Type B pancreatic cell (in vitro differentiated cells): ENCODE measurements at regions not wholly inside any gene's neighbourhood (a gene's known extent, or its start where the extent isn't known, plus 50 kb on each side); places are given as distances from the start of the nearest gene placed in this dataset.

ENCODE experiments used
- DNase-seq: peaks from one replicate; pipeline ENCODE4 v3.0.0; 2021; ENCODE audit warnings: mixed read lengths; ENCODE audit not compliant: unreplicated experiment; ENCODE audit errors: extremely low spot score
- H3K27ac Mint-ChIP-seq: 2 replicates; pipeline ENCODE4 v1.8.0; 2021; ENCODE audit warnings: mild to moderate bottlenecking, mixed read lengths
- H3K27me3 Mint-ChIP-seq: 2 replicates; pipeline ENCODE4 v1.8.0; 2021; ENCODE audit warnings: mixed read lengths
- H3K36me3 Mint-ChIP-seq: 2 replicates; pipeline ENCODE4 v1.8.0; 2021; ENCODE audit warnings: mixed read lengths
- H3K4me1 Mint-ChIP-seq: one replicate; pipeline ENCODE4 v1.8.0; 2021; ENCODE audit warnings: mixed read lengths; ENCODE audit not compliant: unreplicated experiment
- H3K4me3 Mint-ChIP-seq: 2 replicates; pipeline ENCODE4 v1.8.0; 2021; ENCODE audit warnings: mild to moderate bottlenecking, mixed read lengths
- H3K9me3 Mint-ChIP-seq: 2 replicates; pipeline ENCODE4 v1.8.0; 2021; ENCODE audit warnings: mixed read lengths
- TF ChIP-seq, protein P1 (sequence below): fragments of 200-600 bp; sonication (generic); conservative IDR thresholded peaks from 2 replicates; pipeline ENCODE4 v1.5.0; 2021; ENCODE audit warnings: antibody characterized with exemption, mild to moderate bottlenecking

DNA sequence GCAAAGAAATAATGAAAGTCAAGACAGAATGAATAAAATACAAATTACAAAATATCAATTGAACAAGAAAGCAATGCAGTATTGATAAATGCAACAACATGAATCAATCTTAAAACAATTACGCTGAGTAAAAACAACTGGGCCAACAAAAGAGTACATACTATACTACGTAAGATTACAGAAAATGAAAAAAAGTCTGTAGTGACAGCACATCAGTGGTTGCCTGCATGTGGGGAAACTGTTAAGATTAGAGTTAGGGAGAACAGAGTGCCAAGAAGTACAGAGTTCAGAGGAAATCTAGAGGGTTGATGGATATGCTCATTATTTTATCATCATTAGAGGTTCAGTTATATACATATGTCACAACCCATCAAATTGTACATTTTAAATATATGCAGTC lies 706.6 kb upstream of the ACO1 start:
- TF ChIP-seq, protein P1, sequence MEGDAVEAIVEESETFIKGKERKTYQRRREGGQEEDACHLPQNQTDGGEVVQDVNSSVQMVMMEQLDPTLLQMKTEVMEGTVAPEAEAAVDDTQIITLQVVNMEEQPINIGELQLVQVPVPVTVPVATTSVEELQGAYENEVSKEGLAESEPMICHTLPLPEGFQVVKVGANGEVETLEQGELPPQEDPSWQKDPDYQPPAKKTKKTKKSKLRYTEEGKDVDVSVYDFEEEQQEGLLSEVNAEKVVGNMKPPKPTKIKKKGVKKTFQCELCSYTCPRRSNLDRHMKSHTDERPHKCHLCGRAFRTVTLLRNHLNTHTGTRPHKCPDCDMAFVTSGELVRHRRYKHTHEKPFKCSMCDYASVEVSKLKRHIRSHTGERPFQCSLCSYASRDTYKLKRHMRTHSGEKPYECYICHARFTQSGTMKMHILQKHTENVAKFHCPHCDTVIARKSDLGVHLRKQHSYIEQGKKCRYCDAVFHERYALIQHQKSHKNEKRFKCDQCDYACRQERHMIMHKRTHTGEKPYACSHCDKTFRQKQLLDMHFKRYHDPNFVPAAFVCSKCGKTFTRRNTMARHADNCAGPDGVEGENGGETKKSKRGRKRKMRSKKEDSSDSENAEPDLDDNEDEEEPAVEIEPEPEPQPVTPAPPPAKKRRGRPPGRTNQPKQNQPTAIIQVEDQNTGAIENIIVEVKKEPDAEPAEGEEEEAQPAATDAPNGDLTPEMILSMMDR, result no peak
- H3K4me1 Mint-ChIP-seq, result no peaks in the 10 kb centered on the region
- no peaks in the 10 kb centered on the region for H3K27me3 Mint-ChIP-seq
- no peak overlapping the region for H3K4me3 Mint-ChIP-seq
- H3K36me3 Mint-ChIP-seq, result no peaks in the 10 kb centered on the region
- H3K27ac Mint-ChIP-seq, result no peak overlapping the region
- no peaks in the 10 kb centered on the region for H3K9me3 Mint-ChIP-seq
- DNase-seq, result no peak

DNA sequence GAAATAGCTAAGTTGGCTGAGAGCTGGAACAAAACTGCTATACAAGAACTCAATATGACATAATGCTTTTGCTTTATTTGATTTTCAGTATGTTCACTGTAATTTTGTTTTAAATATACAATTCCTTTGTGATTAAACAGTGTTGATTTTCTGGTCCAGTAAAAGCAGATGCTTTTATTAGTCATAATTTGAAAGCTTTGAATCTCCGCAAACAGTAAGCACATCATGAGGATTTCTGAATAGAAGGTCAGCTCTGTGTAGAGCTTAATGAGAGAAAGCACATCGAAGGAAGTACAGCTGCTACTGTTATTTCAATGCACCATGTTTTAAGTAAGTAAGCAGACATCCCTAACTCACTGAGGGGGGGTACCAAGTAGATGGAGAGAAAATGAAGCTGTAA lies 701.3 kb upstream of the ACO1 start:
- Mint-ChIP-seq H3K4me1 (no peaks in the 10 kb centered on the region), H3K4me3 (no peak overlapping the region), H3K9me3 (no peaks in the 10 kb centered on the region), H3K27me3 (no peaks in the 10 kb centered on the region), H3K36me3 (no peaks in the 10 kb centered on the region), H3K27ac (no peak overlapping the region)
- DNase-seq, result no peak
- TF ChIP-seq, protein P1, result no peak

DNA sequence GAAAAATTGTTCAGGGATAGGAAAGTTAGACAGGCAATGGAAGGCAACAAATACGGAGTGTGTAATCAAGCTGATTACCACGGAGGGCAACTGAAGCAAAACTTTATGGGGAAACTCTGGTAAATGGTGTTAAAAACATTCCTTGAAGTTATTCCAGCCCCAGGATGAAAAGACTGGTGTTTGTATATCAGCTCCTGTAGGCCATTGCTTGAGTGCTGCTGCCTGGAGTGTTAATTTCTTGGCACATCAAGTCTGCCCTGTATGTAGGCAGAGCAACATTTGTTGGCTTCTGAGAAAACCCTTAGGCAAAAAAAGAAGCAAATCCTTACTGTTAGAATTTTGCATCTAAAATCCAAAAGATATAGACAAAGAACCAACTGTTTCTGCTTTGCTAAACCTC lies 686.5 kb upstream of the ACO1 start:
- Mint-ChIP-seq H3K36me3 (no peaks in the 10 kb centered on the region), H3K27ac (no peak overlapping the region), H3K4me3 (no peak overlapping the region), H3K9me3 (no peaks in the 10 kb centered on the region), H3K4me1 (no peaks in the 10 kb centered on the region), H3K27me3 (no peaks in the 10 kb centered on the region)
- TF ChIP-seq, protein P1, result no peak
- DNase-seq, result no peak

DNA sequence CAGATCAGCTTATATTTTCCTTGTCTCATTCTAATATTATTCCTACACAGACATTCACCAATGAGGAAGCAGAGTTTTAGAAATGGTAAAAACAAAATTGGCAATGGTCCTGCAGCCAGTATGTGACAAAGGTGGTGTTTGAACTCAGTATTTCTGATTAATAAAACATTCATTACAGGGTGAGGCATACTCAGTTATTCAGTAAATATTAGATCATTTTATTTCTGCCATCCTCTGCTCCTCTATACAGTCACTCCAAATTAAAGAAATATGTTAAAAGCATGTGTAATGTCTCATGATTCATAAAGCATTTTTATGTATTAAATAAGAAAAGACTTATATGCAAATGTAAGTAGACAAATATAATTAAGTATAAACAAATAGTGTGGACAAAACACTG lies 684.6 kb upstream of the ACO1 start:
- Mint-ChIP-seq H3K36me3 (no peaks in the 10 kb centered on the region), H3K9me3 (no peaks in the 10 kb centered on the region), H3K4me3 (no peak overlapping the region), H3K4me1 (no peaks in the 10 kb centered on the region), H3K27ac (no peak overlapping the region), H3K27me3 (no peaks in the 10 kb centered on the region)
- TF ChIP-seq, protein P1, result no peak
- no peak for DNase-seq

DNA sequence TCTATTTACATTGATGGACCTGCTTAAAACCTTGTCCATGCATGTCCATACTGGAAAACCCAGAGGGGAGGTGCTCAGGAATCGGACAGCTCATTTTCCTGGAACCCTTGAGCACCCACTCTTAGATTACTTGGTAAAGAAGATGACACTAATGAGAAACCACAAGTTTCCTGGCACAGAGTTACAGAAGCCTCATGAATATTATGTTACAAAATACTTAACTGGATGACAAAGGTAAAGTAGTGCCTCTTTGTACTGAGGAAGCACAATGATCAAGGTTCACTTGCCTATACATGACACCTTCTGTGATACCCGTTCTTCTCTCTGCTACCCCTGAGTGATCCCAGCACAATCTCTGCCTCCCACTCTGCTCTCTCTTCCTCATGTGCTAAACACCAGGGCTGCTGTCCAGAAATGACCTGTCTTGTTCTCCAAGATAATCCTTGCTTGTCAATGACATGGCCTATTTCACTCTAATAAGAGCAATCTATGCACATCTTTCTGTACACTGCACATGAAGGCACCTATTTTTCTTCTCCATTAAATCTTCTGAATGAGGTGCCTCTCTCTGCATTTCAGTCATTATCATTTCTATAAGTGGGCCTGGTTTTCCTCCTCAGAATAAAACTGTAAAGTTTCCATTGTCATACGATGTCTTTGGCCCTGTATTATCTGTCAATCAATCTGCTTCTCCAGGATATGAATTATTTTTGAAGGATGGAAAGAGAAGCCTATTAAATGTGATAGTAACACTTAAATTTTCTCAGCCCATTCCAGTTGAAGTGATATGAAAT lies 684.0 kb upstream of the ACO1 start:
- H3K27ac Mint-ChIP-seq, result no peak overlapping the region

More for the DNA sequence above, 684.0 kb upstream of the ACO1 start:
- TF ChIP-seq, protein P1, result no peak
- no peak overlapping the region for H3K4me3 Mint-ChIP-seq
- no peaks in the 10 kb centered on the region for H3K9me3 Mint-ChIP-seq
- DNase-seq, result no peak
- no peaks in the 10 kb centered on the region for H3K27me3 Mint-ChIP-seq
- no peaks in the 10 kb centered on the region for H3K36me3 Mint-ChIP-seq
- no peaks in the 10 kb centered on the region for H3K4me1 Mint-ChIP-seq
